ENCODE measurements at regions not wholly inside any gene's neighbourhood (a gene's known extent, or its start where the extent isn't known, plus 50 kb on each side); places are given as distances from the start of the nearest gene placed in this dataset.
A peak's percentile ranks its signal among the peaks of the same experiment; 100 is the strongest.

- TF ChIP-seq, protein P1, sequence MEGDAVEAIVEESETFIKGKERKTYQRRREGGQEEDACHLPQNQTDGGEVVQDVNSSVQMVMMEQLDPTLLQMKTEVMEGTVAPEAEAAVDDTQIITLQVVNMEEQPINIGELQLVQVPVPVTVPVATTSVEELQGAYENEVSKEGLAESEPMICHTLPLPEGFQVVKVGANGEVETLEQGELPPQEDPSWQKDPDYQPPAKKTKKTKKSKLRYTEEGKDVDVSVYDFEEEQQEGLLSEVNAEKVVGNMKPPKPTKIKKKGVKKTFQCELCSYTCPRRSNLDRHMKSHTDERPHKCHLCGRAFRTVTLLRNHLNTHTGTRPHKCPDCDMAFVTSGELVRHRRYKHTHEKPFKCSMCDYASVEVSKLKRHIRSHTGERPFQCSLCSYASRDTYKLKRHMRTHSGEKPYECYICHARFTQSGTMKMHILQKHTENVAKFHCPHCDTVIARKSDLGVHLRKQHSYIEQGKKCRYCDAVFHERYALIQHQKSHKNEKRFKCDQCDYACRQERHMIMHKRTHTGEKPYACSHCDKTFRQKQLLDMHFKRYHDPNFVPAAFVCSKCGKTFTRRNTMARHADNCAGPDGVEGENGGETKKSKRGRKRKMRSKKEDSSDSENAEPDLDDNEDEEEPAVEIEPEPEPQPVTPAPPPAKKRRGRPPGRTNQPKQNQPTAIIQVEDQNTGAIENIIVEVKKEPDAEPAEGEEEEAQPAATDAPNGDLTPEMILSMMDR (conservative IDR thresholded peaks at IDR 0.05; ENCODE audit: low read length) = 0 out of 2 replicates have a peak, but pooled peaks have one; percentile 15
- no peak for TF ChIP-seq EZH2phosphoT487 (IDR thresholded peaks at IDR 0.05; ENCODE audit: borderline replicate concordance)
These were observed 176.0 kb upstream of the SLC24A5 start for GRCh38 chr15:47944637-47945288.

Data from Loucy (cell line).